ENCODE measurements at regions not wholly inside any gene's neighbourhood (a gene's known extent, or its start where the extent isn't known, plus 50 kb on each side); places are given as distances from the start of the nearest gene placed in this dataset.
"Not testable (repeated sequence)": the region's sequence is repeated elsewhere in the genome, so short reads cannot be mapped to it uniquely, and the experiment has no call there.

DNA sequence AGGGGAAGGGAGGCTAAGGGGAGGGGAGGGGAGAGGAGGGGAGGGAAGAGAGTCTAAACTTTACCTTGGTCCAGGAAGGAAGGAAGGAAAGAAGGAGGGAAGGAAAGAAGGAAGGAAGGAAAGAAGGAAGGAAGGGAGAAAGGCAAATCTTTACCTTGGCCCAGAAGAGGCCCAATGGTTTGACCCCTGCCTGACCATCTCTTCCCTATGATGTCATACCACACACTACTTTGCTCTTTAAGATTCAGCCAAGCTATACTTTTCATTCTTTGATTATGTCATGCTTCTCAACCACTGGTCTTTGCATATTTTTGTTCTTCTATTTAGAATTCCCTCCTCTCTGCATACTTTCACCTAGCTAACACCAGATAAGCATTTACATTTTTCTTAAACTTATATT is 1077.5 kb downstream of the PCDH9 start:
- no peak for DNase-seq
- TF ChIP-seq EP300 (IDR thresholded peaks at IDR 0.05) (no peak), POLR2A (IDR thresholded peaks at IDR 0.05) (no peak)
- TF ChIP-seq, protein P1, sequence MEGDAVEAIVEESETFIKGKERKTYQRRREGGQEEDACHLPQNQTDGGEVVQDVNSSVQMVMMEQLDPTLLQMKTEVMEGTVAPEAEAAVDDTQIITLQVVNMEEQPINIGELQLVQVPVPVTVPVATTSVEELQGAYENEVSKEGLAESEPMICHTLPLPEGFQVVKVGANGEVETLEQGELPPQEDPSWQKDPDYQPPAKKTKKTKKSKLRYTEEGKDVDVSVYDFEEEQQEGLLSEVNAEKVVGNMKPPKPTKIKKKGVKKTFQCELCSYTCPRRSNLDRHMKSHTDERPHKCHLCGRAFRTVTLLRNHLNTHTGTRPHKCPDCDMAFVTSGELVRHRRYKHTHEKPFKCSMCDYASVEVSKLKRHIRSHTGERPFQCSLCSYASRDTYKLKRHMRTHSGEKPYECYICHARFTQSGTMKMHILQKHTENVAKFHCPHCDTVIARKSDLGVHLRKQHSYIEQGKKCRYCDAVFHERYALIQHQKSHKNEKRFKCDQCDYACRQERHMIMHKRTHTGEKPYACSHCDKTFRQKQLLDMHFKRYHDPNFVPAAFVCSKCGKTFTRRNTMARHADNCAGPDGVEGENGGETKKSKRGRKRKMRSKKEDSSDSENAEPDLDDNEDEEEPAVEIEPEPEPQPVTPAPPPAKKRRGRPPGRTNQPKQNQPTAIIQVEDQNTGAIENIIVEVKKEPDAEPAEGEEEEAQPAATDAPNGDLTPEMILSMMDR (IDR thresholded peaks at IDR 0.05), result no peak
- Histone ChIP-seq H3K4me1 (ENCODE audit: insufficient read depth) (no peaks in the 10 kb centered on the region), H3K4me3 (no peak overlapping the region), H3K27ac (no peak overlapping the region), H3K27me3 (no peaks in the 10 kb centered on the region), H3K36me3 (no peaks in the 10 kb centered on the region), H3K9me3 (no peaks in the 10 kb centered on the region)
- intact Hi-C loops (cut with DNase I), result loop anchor here in 1 of 4 donors (5.0 kb wide), 1 partner anchor 1050 kb away; no protein-coding TSS in a partner anchor

DNA sequence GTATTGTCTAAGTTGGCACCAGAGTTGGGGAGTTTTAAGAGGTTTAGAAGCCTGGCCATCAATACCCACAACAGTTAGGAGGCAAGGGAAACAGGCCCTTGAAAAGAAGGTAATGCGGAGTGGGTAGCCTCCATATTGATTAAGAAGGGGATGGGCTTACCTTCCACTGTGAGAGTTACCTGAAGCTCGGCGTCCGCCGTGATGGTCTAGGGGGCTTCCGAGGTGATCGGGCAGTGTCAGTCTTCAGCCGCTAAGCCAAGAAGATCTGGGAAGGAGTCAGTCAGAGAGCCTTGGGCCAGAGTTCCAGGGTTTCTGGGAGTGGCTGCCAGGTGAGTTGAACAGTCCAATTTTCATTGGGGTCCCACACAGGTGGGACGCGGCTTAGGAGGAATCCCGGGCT is 1085.8 kb downstream of the PCDH9 start:
- H3K36me3 ChIP-seq; H3K27ac ChIP-seq; H3K9me3 ChIP-seq; H3K4me1 ChIP-seq (ENCODE audit: insufficient read depth); H3K4me3 ChIP-seq; intact Hi-C loops (cut with DNase I); DNase-seq; H3K27me3 ChIP-seq: not testable (repeated sequence)
- whole genome bisulfite sequencing, 3 donors, result 90 to 97% (median 96%) methylated on average over 10 to 11 of the region's 11 CpGs

DNA sequence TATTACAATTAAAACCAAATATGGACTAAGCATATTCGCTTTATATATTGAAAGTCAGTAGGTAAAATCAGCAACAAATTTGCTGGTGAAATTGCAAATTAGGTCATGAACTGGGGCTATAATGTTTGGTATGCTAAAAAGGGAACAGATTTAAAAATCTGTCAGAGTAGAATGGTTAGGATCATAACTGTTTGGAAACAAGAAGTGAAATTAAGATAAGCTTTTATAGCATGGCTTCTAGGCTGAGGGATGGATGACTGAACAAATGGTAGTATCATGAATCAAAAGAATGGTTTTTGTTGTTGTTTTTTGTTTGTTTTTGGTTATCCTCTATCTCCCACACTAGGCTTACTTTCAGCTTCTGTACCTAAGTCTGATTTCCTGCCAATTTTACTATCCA is 1090.4 kb downstream of the PCDH9 start:
- no peak overlapping the region for H3K27ac ChIP-seq
- H3K4me1 ChIP-seq (ENCODE audit: insufficient read depth), result no peaks in the 10 kb centered on the region
- TF ChIP-seq POLR2A (IDR thresholded peaks at IDR 0.05) (no peak), EP300 (IDR thresholded peaks at IDR 0.05) (no peak)
- TF ChIP-seq, protein P1 (IDR thresholded peaks at IDR 0.05), result no peak
- no peaks in the 10 kb centered on the region for H3K9me3 ChIP-seq
- WGBS, 3 donors, result 0 to 60% (median 41%) methylated on average over 1 of the region's 1 CpG
- no peak for DNase-seq
- H3K4me3 ChIP-seq, result no peak overlapping the region
- intact Hi-C loops (cut with DNase I), result no loop called here
- H3K27me3 ChIP-seq, result no peaks in the 10 kb centered on the region
- no peaks in the 10 kb centered on the region for H3K36me3 ChIP-seq

DNA sequence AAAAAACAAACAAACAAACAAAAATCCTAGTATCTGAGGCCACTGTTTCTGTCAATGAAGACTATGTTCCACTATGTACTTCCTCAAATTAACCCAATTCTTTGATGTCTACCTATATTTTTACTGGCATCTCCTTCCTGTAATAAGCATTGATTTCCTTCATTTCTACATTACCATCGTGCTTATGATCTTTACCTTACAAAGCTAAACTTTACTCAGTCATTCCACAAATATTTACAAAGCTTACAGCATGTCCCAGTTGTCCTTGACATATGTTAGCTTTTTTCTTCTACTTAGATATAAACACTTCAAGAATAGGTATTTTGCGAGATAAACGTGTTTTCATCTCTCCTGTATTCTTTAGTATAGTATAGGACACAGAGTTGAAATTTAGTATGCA is 1090.9 kb downstream of the PCDH9 start:
- H3K36me3 ChIP-seq, result no peaks in the 10 kb centered on the region
- no peak overlapping the region for H3K27ac ChIP-seq
- no peak overlapping the region for H3K4me3 ChIP-seq
- WGBS, 3 donors, result 8 to 45% (median 44%) methylated on average over 3 of the region's 3 CpGs
- no peak for TF ChIP-seq EP300 (IDR thresholded peaks at IDR 0.05)
- TF ChIP-seq POLR2A (IDR thresholded peaks at IDR 0.05), result no peak
- TF ChIP-seq, protein P1 (IDR thresholded peaks at IDR 0.05), result no peak
- intact Hi-C loops (cut with DNase I), result no loop called here
- no peaks in the 10 kb centered on the region for H3K4me1 ChIP-seq (ENCODE audit: insufficient read depth)
- no peak for DNase-seq
- no peaks in the 10 kb centered on the region for H3K27me3 ChIP-seq
- H3K9me3 ChIP-seq, result no peaks in the 10 kb centered on the region

DNA sequence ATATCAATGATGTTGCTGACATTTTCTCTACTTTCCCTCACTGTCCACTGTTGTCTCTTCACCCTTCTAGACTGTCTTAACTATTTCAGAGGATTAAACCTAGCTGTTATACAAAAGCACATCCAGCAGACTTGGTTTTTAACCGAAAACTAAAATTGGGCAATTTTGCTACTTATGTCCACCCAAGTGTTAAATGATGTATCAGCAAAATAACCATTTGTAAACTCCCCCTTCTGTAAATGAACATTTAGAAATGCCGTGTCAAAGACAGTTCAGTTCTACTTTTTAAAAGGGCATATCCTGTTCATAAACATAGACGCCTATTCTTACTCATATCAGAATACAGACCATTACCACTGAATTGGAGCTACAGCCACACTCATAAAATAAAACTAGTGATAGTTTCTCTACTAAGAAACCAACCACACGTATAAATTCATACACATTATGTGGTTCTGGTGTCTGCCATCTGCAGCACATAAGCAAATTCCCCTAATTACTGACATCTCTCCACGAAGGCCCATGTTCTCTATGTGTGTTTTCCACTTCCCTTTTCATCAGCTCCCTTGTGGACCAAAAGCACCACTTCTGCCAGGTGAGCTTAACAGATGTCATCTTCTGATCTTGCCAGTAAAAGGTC is 1091.8 kb downstream of the PCDH9 start:
- H3K4me1 ChIP-seq (ENCODE audit: insufficient read depth), result no peaks in the 10 kb centered on the region
- H3K27ac ChIP-seq, result no peak overlapping the region
- no peak for DNase-seq
- no peaks in the 10 kb centered on the region for H3K9me3 ChIP-seq
- H3K4me3 ChIP-seq, result no peak overlapping the region
- TF ChIP-seq, protein P1 (IDR thresholded peaks at IDR 0.05), result no peak
- no peak for TF ChIP-seq EP300 (IDR thresholded peaks at IDR 0.05)
- no peaks in the 10 kb centered on the region for H3K27me3 ChIP-seq
- no peaks in the 10 kb centered on the region for H3K36me3 ChIP-seq
- intact Hi-C loops (cut with DNase I), result no loop called here
- WGBS, 3 donors, result 59 to 71% (median 71%) methylated on average over 5 of the region's 5 CpGs

All from ovary (tissue), 7 donors.